ENCODE measurements at regions not wholly inside any gene's neighbourhood (a gene's known extent, or its start where the extent isn't known, plus 50 kb on each side); places are given as distances from the start of the nearest gene placed in this dataset.

- DNase-seq (ENCODE audit: low read depth, low spot score) (no peak), ATAC-seq (no peak), FAIRE-seq (no peak)
- Histone ChIP-seq H3K79me2 (ENCODE audit: control insufficient read depth, insufficient read depth, low read length) (no peaks in the 10 kb centered on the region), H3K27ac (ENCODE audit: control insufficient read depth, insufficient read depth) (no peak overlapping the region), H3K27me3 (replicated peaks in 1 of 2; ENCODE audit: control insufficient read depth in 2 of 2, insufficient read depth in 2 of 2, low read length in 1 of 2) (peaks cover 0 to 2% of the 10 kb centered on the region in 2 experiments; a peak in 1 of 4 replicates), H3K9ac (ENCODE audit: control insufficient read depth, insufficient read depth, low read length) (no peak overlapping the region), H4K20me1 (ENCODE audit: control insufficient read depth, insufficient read depth) (no peaks in the 10 kb centered on the region), H3K4me3 (no peak overlapping the region), H3K4me2 (ENCODE audit: control insufficient read depth, insufficient read depth) (no peak overlapping the region), H3K9me3 (replicated peaks; ENCODE audit: control insufficient read depth, insufficient read depth, low read length) (no peaks in the 10 kb centered on the region), H2AFZ (ENCODE audit: control insufficient read depth, low read depth, low read length) (no peak overlapping the region), H3K4me1 (ENCODE audit: control insufficient read depth, insufficient read depth, low read length) (no peaks in the 10 kb centered on the region), H3K36me3 (ENCODE audit: control insufficient read depth in 2 of 2, insufficient read depth in 2 of 2, low read length in 1 of 2) (no peaks in the 10 kb centered on the region)
- ChIA-PET RAD21 (ENCODE audit: unreplicated experiment) (no interaction called here), POLR2A (interaction anchor here (0.5 kb wide), 1 partner anchor 652 kb away, joined by 7 read pairs; no protein-coding TSS in a partner anchor), CTCF (no interaction called here), SMC1A (ENCODE audit: uncharacterized antibody, unreplicated experiment) (no interaction called here)
- intact Hi-C loops (cut with micrococcal nuclease; ENCODE audit: unreplicated experiment) (no loop called here), in situ Hi-C loops (cut with MboI) (no loop called here)
- TF ChIP-seq WRNIP1 (IDR thresholded peaks at IDR 0.05; ENCODE audit: borderline replicate concordance, low read depth, low read length), result no peak
- no peak for TF ChIP-seq HSF1 (IDR thresholded peaks at IDR 0.05; ENCODE audit: low read depth, low read length)
- no peak for TF ChIP-seq MLLT1 (IDR thresholded peaks at IDR 0.05)
- no peak for TF ChIP-seq CBFB (IDR thresholded peaks at IDR 0.05; ENCODE audit: low read depth)
- no peak for TF ChIP-seq SMARCA5 (IDR thresholded peaks at IDR 0.05)
- TF ChIP-seq ZNF622 (IDR thresholded peaks at IDR 0.05), result no peak
- TF ChIP-seq SUZ12 (IDR thresholded peaks at IDR 0.05; ENCODE audit: unreplicated experiment), result no peak
- TF ChIP-seq RFX5 (IDR thresholded peaks at IDR 0.05; ENCODE audit: low read depth, low read length), result no peak
- no peak for TF ChIP-seq STAT1 (conservative IDR thresholded peaks at IDR 0.05)
- no peak for TF ChIP-seq NFXL1 (IDR thresholded peaks at IDR 0.05; ENCODE audit: borderline replicate concordance)
- no peak for TF ChIP-seq ZNF217 (IDR thresholded peaks at IDR 0.05)
- TF ChIP-seq HDAC6 (IDR thresholded peaks at IDR 0.05; ENCODE audit: unreplicated experiment), result no peak
- TF ChIP-seq ZNF207 (IDR thresholded peaks at IDR 0.05; ENCODE audit: borderline replicate concordance), result no peak
- TF ChIP-seq ZNF592 (IDR thresholded peaks at IDR 0.05), result no peak
- no peak for TF ChIP-seq BRCA1 (IDR thresholded peaks at IDR 0.05; ENCODE audit: low read depth, low read length)
- no peak for TF ChIP-seq CREB1 (IDR thresholded peaks at IDR 0.05; ENCODE audit: low read depth)
- TF ChIP-seq RAD51 (IDR thresholded peaks at IDR 0.05), result no peak
- TF ChIP-seq NR2F1 (conservative IDR thresholded peaks at IDR 0.05), result no peak
- TF ChIP-seq NR2C1 (IDR thresholded peaks at IDR 0.05), result no peak
- no peak for TF ChIP-seq ETV6 (conservative IDR thresholded peaks at IDR 0.05 in 1 of 2, IDR thresholded peaks at IDR 0.05 in 1 of 2; ENCODE audit: borderline replicate concordance in 1 of 2, low read depth in 1 of 2)
- no TSS peak for BruUV-seq (replicated peaks)
Observed at GRCh38 chr16:26802965-26803364, 263.8 kb upstream of the C16orf82 start.

All from GM12878 (cell line).